Panc1 (cell line): ENCODE measurements at regions not wholly inside any gene's neighbourhood (a gene's known extent, or its start where the extent isn't known, plus 50 kb on each side); places are given as distances from the start of the nearest gene placed in this dataset.

Source experiments
- ATAC-seq: fragments of 200-7000 bp; cut with Tn5 transposase; 2 replicates; pipeline ENCODE4 v1.9.1; 2020; ENCODE audit warnings: mild to moderate bottlenecking, moderate library complexity
- BruUV-seq: library from RNA; stranded (reverse); fragments of 400-500 nt; replicated peaks from 2 replicates; lab custom pipeline; 2021; lab: Mats Ljungman, UMichigan
- CTCF ChIA-PET: fragments of 300-600 bp; sonication (Branson Sonifier 250); formaldehyde crosslinking; loops from one replicate; lab custom pipeline; 2022; ENCODE audit warnings: antibody characterized with exemption; lab: Charles Lee
- POLR2A ChIA-PET: fragments of 300-600 bp; sonication (Branson Sonifier 250); formaldehyde crosslinking; loops from one replicate; lab custom pipeline; 2022; ENCODE audit warnings: antibody characterized with exemption; lab: Charles Lee
- DNase-seq: peaks from one replicate; pipeline ENCODE4 v3.0.0-alpha.2; 2010; ENCODE audit warnings: low read depth, low spot score
- H3K27ac ChIP-seq: 2 replicates; pipeline ENCODE4 v1.5.1; 2011; ENCODE audit warnings: mild to moderate bottlenecking, low read length, inconsistent platforms
- H3K27me3 ChIP-seq: fragments of 200-500 bp; sonication (Bioruptor generic); 2 replicates; pipeline ENCODE4 v1.6.0; 2014; ENCODE audit warnings: low read length, inconsistent platforms; ENCODE audit not compliant: control insufficient read depth, insufficient read depth
- H3K36me3 ChIP-seq: fragments of 200-500 bp; sonication (Bioruptor generic); 2 replicates; pipeline ENCODE4 v1.5.1; 2014; ENCODE audit warnings: inconsistent platforms, mild to moderate bottlenecking, low read length, moderate library complexity; ENCODE audit not compliant: control insufficient read depth, insufficient read depth
- H3K4me1 ChIP-seq: 2 replicates; pipeline ENCODE4 v1.5.1; 2011; ENCODE audit warnings: inconsistent platforms, mild to moderate bottlenecking, low read length, moderate library complexity; ENCODE audit not compliant: control insufficient read depth, insufficient read depth
- H3K4me3 ChIP-seq, 2 experiments: 2 replicates each; pipeline ENCODE4 v1.5.1; 2011 to 2012; ENCODE audit warnings: low read depth in 2 of 2, low read length in 2 of 2, mild to moderate bottlenecking in 2 of 2, inconsistent platforms in 1 of 2, moderate library complexity in 1 of 2
- H3K9me3 ChIP-seq: fragments of 200-500 bp; sonication (Bioruptor generic); 2 replicates; pipeline ENCODE4 v1.5.1; 2014; ENCODE audit warnings: low read depth, mild to moderate bottlenecking, inconsistent platforms, low read length, moderate library complexity; ENCODE audit not compliant: control insufficient read depth, insufficient read depth
- POLR2AphosphoS5 ChIP-seq: IDR thresholded peaks from 2 replicates; pipeline ENCODE4 v1.6.1; 2012; ENCODE audit warnings: mild to moderate bottlenecking, low read depth, low read length, moderate library complexity
- SIN3A ChIP-seq: IDR thresholded peaks from 2 replicates; pipeline ENCODE4 v1.6.1; 2012; ENCODE audit warnings: low read depth, mild to moderate bottlenecking, low read length, moderate library complexity, borderline replicate concordance; ENCODE audit not compliant: insufficient read depth
- TCF7L2 ChIP-seq: IDR thresholded peaks from 2 replicates; pipeline ENCODE4 v1.6.1; 2011; ENCODE audit warnings: mild to moderate bottlenecking, low read depth, low read length, inconsistent platforms
- in situ Hi-C: cut with HindIII; loops from 2 replicates; pipeline ENCODE4 v1.10.0; 2016; ENCODE audit warnings: low sequenced_read_pairs, low pct_unique_long_range_greater_than_20kb
- intact Hi-C: fragments of 100-400 bp; cut with micrococcal nuclease; formaldehyde crosslinking; loops from one replicate; pipeline ENCODE4 v1.10.0; 2022; ENCODE audit not compliant: unreplicated experiment
- TF ChIP-seq, protein P1 (sequence below): fragments of 450-650 bp; IDR thresholded peaks from 2 replicates; pipeline ENCODE4 v1.5.1; 2017; ENCODE audit warnings: mild to moderate bottlenecking
- TF ChIP-seq, protein P2 (sequence below), 2 experiments: IDR thresholded peaks; 2 replicates each; pipeline ENCODE4 v1.6.1; 2011 to 2012; ENCODE audit warnings: low read depth in 2 of 2, control low read depth in 1 of 2, low read length in 1 of 2, mild to moderate bottlenecking in 1 of 2, moderate library complexity in 1 of 2; ENCODE audit not compliant: insufficient read depth in 1 of 2

DNA sequence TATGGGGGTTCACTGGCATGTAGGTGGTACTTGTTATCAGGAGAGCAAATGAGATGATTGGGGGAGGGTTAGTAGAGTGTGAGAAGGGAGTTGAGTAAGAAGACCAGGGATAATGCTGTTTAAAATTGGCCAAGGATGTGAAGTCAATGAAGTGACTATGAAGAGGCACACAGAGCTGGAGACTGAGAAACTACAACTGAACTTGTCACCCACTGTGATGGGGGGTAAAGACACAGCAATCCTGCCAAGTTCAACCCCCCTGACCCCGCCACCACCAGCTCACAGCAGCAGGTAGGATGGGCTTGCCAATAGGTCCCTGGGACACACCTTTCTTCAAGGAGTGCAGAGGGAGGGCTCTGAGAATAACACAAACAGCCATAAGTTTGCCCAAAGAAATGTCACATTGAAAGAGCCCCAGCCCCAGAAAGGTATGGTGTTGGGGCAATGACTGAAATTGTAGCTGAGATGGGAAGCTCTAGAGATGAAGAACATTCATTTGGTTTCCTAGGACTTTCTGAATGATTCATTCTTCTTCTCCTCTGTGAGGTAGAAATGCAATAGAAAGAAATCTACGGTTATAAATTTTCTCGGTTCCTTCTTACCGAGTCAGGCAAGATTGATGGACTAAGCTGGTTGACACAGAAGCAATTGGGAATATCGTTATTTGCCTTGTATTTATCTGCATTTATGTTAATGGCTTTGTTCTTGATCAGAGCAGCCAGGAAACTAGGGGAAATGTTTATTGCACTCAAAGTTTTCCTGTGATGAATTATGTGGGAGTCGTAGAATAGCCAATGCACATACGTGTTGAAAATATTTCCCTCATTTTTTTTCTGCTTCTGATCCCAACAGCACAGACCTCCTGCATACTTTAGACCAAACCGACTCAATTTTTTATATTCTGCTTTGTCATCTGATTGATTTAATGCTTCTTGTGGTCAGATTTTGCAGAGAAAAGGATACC is 595.2 kb upstream of the CDH11 start:
- intact Hi-C loops: no loop called here
- Histone ChIP-seq H3K4me1 (no peaks in the 10 kb centered on the region), H3K27me3 (no peaks in the 10 kb centered on the region), H3K36me3 (no peaks in the 10 kb centered on the region), H3K9me3 (no peaks in the 10 kb centered on the region), H3K27ac (no peak overlapping the region), H3K4me3 (no peak overlapping the region)
- no peak for DNase-seq
- ChIA-PET CTCF (no interaction called here), POLR2A (no interaction called here)
- TF ChIP-seq, protein P1, sequence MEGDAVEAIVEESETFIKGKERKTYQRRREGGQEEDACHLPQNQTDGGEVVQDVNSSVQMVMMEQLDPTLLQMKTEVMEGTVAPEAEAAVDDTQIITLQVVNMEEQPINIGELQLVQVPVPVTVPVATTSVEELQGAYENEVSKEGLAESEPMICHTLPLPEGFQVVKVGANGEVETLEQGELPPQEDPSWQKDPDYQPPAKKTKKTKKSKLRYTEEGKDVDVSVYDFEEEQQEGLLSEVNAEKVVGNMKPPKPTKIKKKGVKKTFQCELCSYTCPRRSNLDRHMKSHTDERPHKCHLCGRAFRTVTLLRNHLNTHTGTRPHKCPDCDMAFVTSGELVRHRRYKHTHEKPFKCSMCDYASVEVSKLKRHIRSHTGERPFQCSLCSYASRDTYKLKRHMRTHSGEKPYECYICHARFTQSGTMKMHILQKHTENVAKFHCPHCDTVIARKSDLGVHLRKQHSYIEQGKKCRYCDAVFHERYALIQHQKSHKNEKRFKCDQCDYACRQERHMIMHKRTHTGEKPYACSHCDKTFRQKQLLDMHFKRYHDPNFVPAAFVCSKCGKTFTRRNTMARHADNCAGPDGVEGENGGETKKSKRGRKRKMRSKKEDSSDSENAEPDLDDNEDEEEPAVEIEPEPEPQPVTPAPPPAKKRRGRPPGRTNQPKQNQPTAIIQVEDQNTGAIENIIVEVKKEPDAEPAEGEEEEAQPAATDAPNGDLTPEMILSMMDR: no peak
- no peak for TF ChIP-seq SIN3A
- TF ChIP-seq, protein P2, sequence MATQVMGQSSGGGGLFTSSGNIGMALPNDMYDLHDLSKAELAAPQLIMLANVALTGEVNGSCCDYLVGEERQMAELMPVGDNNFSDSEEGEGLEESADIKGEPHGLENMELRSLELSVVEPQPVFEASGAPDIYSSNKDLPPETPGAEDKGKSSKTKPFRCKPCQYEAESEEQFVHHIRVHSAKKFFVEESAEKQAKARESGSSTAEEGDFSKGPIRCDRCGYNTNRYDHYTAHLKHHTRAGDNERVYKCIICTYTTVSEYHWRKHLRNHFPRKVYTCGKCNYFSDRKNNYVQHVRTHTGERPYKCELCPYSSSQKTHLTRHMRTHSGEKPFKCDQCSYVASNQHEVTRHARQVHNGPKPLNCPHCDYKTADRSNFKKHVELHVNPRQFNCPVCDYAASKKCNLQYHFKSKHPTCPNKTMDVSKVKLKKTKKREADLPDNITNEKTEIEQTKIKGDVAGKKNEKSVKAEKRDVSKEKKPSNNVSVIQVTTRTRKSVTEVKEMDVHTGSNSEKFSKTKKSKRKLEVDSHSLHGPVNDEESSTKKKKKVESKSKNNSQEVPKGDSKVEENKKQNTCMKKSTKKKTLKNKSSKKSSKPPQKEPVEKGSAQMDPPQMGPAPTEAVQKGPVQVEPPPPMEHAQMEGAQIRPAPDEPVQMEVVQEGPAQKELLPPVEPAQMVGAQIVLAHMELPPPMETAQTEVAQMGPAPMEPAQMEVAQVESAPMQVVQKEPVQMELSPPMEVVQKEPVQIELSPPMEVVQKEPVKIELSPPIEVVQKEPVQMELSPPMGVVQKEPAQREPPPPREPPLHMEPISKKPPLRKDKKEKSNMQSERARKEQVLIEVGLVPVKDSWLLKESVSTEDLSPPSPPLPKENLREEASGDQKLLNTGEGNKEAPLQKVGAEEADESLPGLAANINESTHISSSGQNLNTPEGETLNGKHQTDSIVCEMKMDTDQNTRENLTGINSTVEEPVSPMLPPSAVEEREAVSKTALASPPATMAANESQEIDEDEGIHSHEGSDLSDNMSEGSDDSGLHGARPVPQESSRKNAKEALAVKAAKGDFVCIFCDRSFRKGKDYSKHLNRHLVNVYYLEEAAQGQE (IDR thresholded peaks at IDR 0.05; ENCODE audit: insufficient read depth in 1 of 2, low read depth in 2 of 2, low read length in 1 of 2): no peak
- in situ Hi-C loops: no loop called here
- no peak for ATAC-seq
- BruUV-seq: no TSS peak

DNA sequence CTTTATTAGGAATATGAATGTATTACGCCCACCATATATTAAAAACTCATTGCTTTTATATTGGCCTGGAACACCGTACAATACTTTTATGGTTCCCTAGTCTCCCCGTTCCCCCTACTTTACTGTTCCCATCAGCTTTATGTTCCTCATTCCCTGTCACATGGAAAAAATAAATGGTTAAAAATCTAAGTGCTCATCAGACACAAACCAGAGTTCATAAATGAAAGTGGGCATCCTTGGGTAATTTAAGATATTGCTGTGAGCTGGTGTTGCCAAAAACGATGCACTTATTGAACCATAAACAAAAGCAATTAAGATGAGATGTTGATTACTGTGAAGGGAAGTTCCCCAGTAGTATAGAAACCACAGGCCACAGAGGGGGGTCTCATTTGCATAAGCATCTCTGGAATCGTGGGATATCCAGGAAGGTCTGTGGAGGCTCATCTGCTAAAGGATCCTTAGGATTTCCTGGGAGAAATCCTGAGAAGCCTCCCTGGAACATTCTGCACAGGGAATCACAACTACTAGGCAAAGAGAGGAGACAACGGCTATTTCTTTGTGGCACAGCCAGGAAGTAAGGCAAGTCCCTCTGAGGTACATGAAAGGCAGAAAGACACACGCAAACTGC is 591.4 kb upstream of the CDH11 start:
- H3K9me3 ChIP-seq: no peaks in the 10 kb centered on the region
- no peaks in the 10 kb centered on the region for H3K27me3 ChIP-seq
- BruUV-seq: no TSS peak
- ATAC-seq (no peak), DNase-seq (no peak)
- H3K4me3 ChIP-seq: no peak overlapping the region
- H3K27ac ChIP-seq: no peak overlapping the region
- intact Hi-C loops (no loop called here), in situ Hi-C loops (no loop called here)
- ChIA-PET POLR2A (no interaction called here), CTCF (no interaction called here)
- no peaks in the 10 kb centered on the region for H3K4me1 ChIP-seq
- TF ChIP-seq, protein P1: no peak
- TF ChIP-seq, protein P2 (IDR thresholded peaks at IDR 0.05; ENCODE audit: insufficient read depth in 1 of 2, low read depth in 2 of 2, low read length in 1 of 2): no peak
- TF ChIP-seq SIN3A (no peak), POLR2AphosphoS5 (no peak), TCF7L2 (no peak)
- no peaks in the 10 kb centered on the region for H3K36me3 ChIP-seq
